Brain microvascular endothelial cell (primary cell): ENCODE measurements at regions not wholly inside any gene's neighbourhood (a gene's known extent, or its start where the extent isn't known, plus 50 kb on each side); places are given as distances from the start of the nearest gene placed in this dataset.

ENCODE experiments used
- DNase-seq: peaks from one replicate; pipeline ENCODE4 v3.0.0-alpha.2; 2020
- H3K27ac ChIP-seq: fragments of 250-450 bp; sonication (Bioruptor Pico); 2 replicates; pipeline ENCODE4 v1.5.1; 2020; ENCODE audit warnings: mild to moderate bottlenecking, moderate library complexity
- H3K27me3 ChIP-seq: fragments of 250-450 bp; sonication (Bioruptor Pico); replicated peaks from 2 replicates; pipeline ENCODE4 v1.5.1; 2020; ENCODE audit warnings: mild to moderate bottlenecking
- H3K36me3 ChIP-seq: fragments of 250-450 bp; sonication (Bioruptor Pico); replicated peaks from 2 replicates; pipeline ENCODE4 v1.5.1; 2020; ENCODE audit warnings: mild to moderate bottlenecking
- H3K4me3 ChIP-seq: 2 replicates; pipeline ENCODE4 v1.5.1; 2011; ENCODE audit warnings: low read depth, mild to moderate bottlenecking, control low read depth, low read length, moderate library complexity
- CTCF ChIP-seq: IDR thresholded peaks from 2 replicates; pipeline ENCODE4 v1.5.1; 2011; ENCODE audit warnings: low read depth, mild to moderate bottlenecking, moderate library complexity, low read length, control low read depth, inconsistent platforms; ENCODE audit errors: missing control alignments
- in situ Hi-C: cut with HindIII; loops from 2 replicates; pipeline ENCODE4 v1.10.0; 2017; ENCODE audit warnings: low sequenced_read_pairs, low pct_ligation_motif_present

DNA sequence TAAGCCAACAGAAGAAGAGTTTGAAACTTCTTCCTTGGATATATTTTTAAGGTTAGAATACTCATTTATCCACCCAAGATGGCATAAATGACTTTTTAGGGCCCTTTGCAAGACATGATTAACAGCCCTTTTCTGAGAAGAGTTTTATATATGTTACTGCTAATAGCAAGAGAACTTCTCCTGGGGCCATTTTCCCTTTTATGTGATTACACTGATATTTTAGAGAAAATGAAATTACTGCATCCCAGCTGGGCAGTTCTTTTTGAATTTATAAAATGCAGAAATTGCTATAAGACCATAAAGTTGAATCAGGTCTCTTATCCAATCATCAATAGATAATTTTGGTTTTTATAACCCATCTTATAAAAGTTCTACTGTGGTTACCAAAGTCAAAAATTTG, 161.3 kb upstream of the RFX3 start:
- DNase-seq = no peak
- no peak overlapping the region for H3K27ac ChIP-seq
- no peaks in the 10 kb centered on the region for H3K27me3 ChIP-seq
- no peaks in the 10 kb centered on the region for H3K36me3 ChIP-seq
- H3K4me3 ChIP-seq = no peak overlapping the region
- in situ Hi-C loops = no loop called here
- no peak for TF ChIP-seq CTCF

GRCh38 chr9:3682186-3682585, 156.4 kb upstream of the RFX3 start:
- Histone ChIP-seq H3K4me3 (no peak overlapping the region), H3K27ac (no peak overlapping the region), H3K36me3 (no peaks in the 10 kb centered on the region), H3K27me3 (no peaks in the 10 kb centered on the region)
- DNase-seq = no peak
- in situ Hi-C loops = no loop called here
- TF ChIP-seq CTCF = no peak

GRCh38 chr9:3677541-3677940, 151.7 kb upstream of the RFX3 start:
- in situ Hi-C loops = no loop called here

GRCh38 chr9:3676766-3677165, 151.0 kb upstream of the RFX3 start:
- in situ Hi-C loops = no loop called here
- no peak for TF ChIP-seq CTCF
- no peaks in the 10 kb centered on the region for H3K27me3 ChIP-seq

More at GRCh38 chr9:3677541-3677940, 151.7 kb upstream of the RFX3 start:
- Histone ChIP-seq H3K4me3 (no peak overlapping the region), H3K27ac (no peak overlapping the region), H3K36me3 (no peaks in the 10 kb centered on the region), H3K27me3 (no peaks in the 10 kb centered on the region)
- TF ChIP-seq CTCF = no peak
- no peak for DNase-seq

DNA sequence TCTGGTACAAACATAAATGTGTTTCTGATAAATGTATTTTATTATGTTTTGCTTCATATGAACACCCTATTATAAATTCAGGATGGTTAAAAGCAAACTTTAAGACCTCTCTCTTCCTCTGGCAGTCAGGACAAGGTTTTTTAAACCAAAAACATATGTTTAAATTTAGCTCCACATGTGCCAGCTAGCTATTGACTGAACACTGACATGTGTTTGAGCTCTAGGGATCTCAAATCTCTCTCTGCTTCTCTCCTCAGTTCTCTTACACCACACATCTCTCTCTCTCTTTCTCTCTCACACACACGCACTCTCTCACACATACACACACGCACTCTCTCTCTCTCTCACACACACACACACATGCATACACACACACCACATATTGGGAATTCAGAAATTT, 150.1 kb upstream of the RFX3 start:
- no peaks in the 10 kb centered on the region for H3K36me3 ChIP-seq
- no peak overlapping the region for H3K27ac ChIP-seq
- in situ Hi-C loops = no loop called here
- no peak for DNase-seq
- H3K27me3 ChIP-seq = no peaks in the 10 kb centered on the region
- H3K4me3 ChIP-seq = no peak overlapping the region
- no peak for TF ChIP-seq CTCF

More at GRCh38 chr9:3676766-3677165, 151.0 kb upstream of the RFX3 start:
- Histone ChIP-seq H3K27ac (no peak overlapping the region), H3K36me3 (no peaks in the 10 kb centered on the region), H3K4me3 (no peak overlapping the region)
- DNase-seq = no peak

GRCh38 chr9:3674561-3674960, 148.8 kb upstream of the RFX3 start:
- no peaks in the 10 kb centered on the region for H3K36me3 ChIP-seq
- H3K27me3 ChIP-seq = no peaks in the 10 kb centered on the region
- in situ Hi-C loops = no loop called here
- H3K4me3 ChIP-seq = no peak overlapping the region
- DNase-seq = no peak
- no peak for TF ChIP-seq CTCF
- no peak overlapping the region for H3K27ac ChIP-seq
